ENCODE measurements at regions not wholly inside any gene's neighbourhood (a gene's known extent, or its start where the extent isn't known, plus 50 kb on each side); places are given as distances from the start of the nearest gene placed in this dataset.

- TF ChIP-seq CTCF (IDR thresholded peaks at IDR 0.05) (no peak), PRDM15 (CRISPR knock-in tag; IDR thresholded peaks at IDR 0.05) (no peak), E2F1 (CRISPR knock-in tag; IDR thresholded peaks at IDR 0.05) (no peak), CREM (CRISPR knock-in tag; IDR thresholded peaks at IDR 0.05) (no peak), SP1 (CRISPR knock-in tag; conservative IDR thresholded peaks at IDR 0.05) (no peak), NFATC4 (CRISPR knock-in tag; IDR thresholded peaks at IDR 0.05) (no peak), USF2 (CRISPR knock-in tag; IDR thresholded peaks at IDR 0.05) (no peak), TEAD4 (CRISPR knock-in tag; IDR thresholded peaks at IDR 0.05) (no peak)
These were observed 141.8 kb upstream of the TENT5A start for GRCh38 chr6:81894306-81894705.

Data from WTC11 (cell line).